Activated T-cell treated with anti-CD3 and anti-CD28 coated beads for 24 hours (primary cell): ENCODE measurements at regions not wholly inside any gene's neighbourhood (a gene's known extent, or its start where the extent isn't known, plus 50 kb on each side); places are given as distances from the start of the nearest gene placed in this dataset.

ENCODE experiments used
- DNase-seq: peaks from one replicate; pipeline ENCODE4 v3.0.0-alpha.2; 2020; ENCODE audit warnings: low read depth

GRCh38 chr2:239762106-239762505 is 263.0 kb downstream of the NDUFA10 start:
- DNase-seq = no peak

- no peak for DNase-seq
These were observed 264.5 kb downstream of the NDUFA10 start for GRCh38 chr2:239760596-239760995.

GRCh38 chr2:239758279-239758877 is 266.8 kb downstream of the NDUFA10 start:
- DNase-seq = no peak

- no peak for DNase-seq
These were observed 268.1 kb downstream of the NDUFA10 start for GRCh38 chr2:239756790-239757760.

- DNase-seq = no peak
These were observed 268.9 kb downstream of the NDUFA10 start for GRCh38 chr2:239756031-239756789.

GRCh38 chr2:239753401-239753837 is 271.7 kb downstream of the NDUFA10 start:
- no peak for DNase-seq

GRCh38 chr2:239752951-239753350 is 272.2 kb downstream of the NDUFA10 start:
- DNase-seq = no peak

GRCh38 chr2:239751679-239752355 is 273.3 kb downstream of the NDUFA10 start:
- peak; percentile 17 for DNase-seq

GRCh38 chr2:239750929-239751678 is 274.0 kb downstream of the NDUFA10 start:
- no peak for DNase-seq

- DNase-seq = no peak
These were observed 274.9 kb downstream of the NDUFA10 start for GRCh38 chr2:239750045-239750835.

- DNase-seq = no peak
These were observed 275.8 kb downstream of the NDUFA10 start for GRCh38 chr2:239749272-239749873.

- no peak for DNase-seq
These were observed 276.3 kb downstream of the NDUFA10 start for GRCh38 chr2:239748811-239749210.

GRCh38 chr2:239747771-239748170 is 277.4 kb downstream of the NDUFA10 start:
- no peak for DNase-seq

GRCh38 chr2:239747274-239747673 is 277.9 kb downstream of the NDUFA10 start:
- DNase-seq = no peak

- DNase-seq = no peak
These were observed 278.4 kb downstream of the NDUFA10 start for GRCh38 chr2:239746559-239747246.

- DNase-seq = no peak
These were observed 279.5 kb downstream of the NDUFA10 start for GRCh38 chr2:239745386-239746227.

GRCh38 chr2:239744706-239745340 is 280.3 kb downstream of the NDUFA10 start:
- DNase-seq = no peak

- DNase-seq = no peak
These were observed 281.9 kb downstream of the NDUFA10 start for GRCh38 chr2:239743206-239743605.
